ENCODE measurements at regions not wholly inside any gene's neighbourhood (a gene's known extent, or its start where the extent isn't known, plus 50 kb on each side); places are given as distances from the start of the nearest gene placed in this dataset.

- DNase-seq (ENCODE audit: low read depth), result no peak
- TF ChIP-seq, protein P1, sequence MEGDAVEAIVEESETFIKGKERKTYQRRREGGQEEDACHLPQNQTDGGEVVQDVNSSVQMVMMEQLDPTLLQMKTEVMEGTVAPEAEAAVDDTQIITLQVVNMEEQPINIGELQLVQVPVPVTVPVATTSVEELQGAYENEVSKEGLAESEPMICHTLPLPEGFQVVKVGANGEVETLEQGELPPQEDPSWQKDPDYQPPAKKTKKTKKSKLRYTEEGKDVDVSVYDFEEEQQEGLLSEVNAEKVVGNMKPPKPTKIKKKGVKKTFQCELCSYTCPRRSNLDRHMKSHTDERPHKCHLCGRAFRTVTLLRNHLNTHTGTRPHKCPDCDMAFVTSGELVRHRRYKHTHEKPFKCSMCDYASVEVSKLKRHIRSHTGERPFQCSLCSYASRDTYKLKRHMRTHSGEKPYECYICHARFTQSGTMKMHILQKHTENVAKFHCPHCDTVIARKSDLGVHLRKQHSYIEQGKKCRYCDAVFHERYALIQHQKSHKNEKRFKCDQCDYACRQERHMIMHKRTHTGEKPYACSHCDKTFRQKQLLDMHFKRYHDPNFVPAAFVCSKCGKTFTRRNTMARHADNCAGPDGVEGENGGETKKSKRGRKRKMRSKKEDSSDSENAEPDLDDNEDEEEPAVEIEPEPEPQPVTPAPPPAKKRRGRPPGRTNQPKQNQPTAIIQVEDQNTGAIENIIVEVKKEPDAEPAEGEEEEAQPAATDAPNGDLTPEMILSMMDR (IDR thresholded peaks at IDR 0.05; ENCODE audit: insufficient read depth, low read depth, low read length, missing control alignments), result no peak
- H3K4me3 ChIP-seq (ENCODE audit: low read depth, low read length), result no peak overlapping the region
Observed at GRCh38 chr2:226647621-226648518, 151.8 kb downstream of the IRS1 start.

DNA sequence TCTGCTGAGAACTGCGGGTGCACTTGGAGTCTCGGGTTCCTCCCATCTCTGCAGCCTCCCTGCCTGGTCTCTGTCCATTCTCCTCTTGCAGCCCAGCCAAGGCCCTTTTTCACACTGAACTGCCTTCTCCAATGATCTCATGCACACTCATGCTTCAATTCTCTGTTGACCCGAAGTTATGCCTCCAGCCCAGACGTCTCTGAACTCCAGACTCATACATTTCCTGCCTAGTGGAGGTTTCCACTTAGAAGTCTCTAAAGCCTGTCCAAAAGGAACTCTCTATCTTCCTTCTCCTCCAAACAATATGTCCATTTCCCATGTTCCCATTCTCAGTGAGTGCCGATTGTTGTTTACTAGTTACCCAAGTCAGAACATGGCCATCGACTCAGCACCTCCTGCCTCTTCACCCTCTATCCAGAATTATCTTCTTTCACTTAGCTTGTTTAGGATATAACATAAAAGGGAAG lies 155.2 kb downstream of the IRS1 start:
- no peak for DNase-seq (ENCODE audit: low read depth)
- no peak overlapping the region for H3K4me3 ChIP-seq (ENCODE audit: low read depth, low read length)
- TF ChIP-seq, protein P1 (IDR thresholded peaks at IDR 0.05; ENCODE audit: insufficient read depth, low read depth, low read length, missing control alignments), result no peak

DNA sequence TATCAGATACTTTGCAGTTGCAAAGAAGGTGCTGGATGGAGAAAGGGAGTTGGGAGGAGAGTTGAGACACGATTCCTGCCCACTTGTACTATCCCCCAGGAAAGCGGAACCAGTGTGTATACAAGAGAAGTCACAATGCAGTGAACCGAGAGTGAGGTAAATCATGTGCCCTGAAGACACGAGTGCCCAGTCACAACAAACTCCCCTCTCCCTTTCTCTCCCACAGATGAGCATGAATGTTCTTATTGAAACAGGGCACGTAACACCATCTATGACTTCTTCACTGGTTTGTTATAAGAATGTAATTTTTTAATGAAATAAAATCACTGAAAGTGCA lies 155.7 kb downstream of the IRS1 start:
- H3K4me3 ChIP-seq (ENCODE audit: low read depth, low read length), result no peak overlapping the region
- TF ChIP-seq, protein P1 (IDR thresholded peaks at IDR 0.05; ENCODE audit: insufficient read depth, low read depth, low read length, missing control alignments), result no peak
- no peak for DNase-seq (ENCODE audit: low read depth)

DNA sequence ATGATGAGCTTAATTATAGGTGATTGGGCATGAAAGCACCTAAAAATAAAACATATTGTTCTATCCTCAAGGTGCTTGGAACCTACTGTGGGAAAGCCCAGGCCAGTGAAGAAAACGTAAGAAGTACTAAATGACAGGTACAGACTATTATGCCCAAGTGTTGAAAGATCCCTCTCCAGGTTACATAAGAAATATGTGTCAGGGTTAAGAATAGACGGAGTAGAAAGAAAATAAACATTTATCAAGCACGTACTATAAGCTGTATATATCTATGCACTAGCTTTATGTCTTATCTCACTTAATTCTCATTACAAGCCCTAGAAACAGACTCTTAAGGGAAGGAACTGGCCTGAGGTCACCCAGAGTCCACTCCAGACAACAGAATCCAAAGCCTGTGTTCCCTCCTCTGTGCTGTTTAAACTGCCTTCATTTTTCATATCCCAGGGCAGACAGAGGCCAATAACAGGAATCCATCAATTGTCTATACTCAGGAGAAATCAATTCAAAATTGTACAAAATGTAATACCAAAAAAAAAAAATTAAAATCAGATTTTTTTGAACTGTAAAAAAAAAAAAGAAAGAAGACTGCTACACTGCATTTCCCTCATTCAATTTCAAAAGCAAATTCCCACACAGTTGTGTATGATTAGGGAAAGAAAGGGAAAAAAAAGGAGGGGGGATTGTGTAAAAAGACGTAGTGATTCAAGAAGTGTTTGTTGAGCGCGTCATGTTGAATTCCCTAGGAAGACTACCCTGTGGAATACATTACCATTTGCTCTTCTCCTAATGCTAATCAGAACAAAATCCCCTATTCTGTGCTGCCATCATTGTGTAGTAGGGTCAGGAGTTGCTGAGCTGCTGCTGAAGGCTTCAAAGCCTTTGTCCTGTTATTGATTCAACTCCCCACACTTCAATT lies 156.3 kb downstream of the IRS1 start:
- no peak overlapping the region for H3K4me3 ChIP-seq (ENCODE audit: low read depth, low read length)
- TF ChIP-seq, protein P1 (IDR thresholded peaks at IDR 0.05; ENCODE audit: insufficient read depth, low read depth, low read length, missing control alignments), result no peak
- DNase-seq (ENCODE audit: low read depth), result no peak

DNA sequence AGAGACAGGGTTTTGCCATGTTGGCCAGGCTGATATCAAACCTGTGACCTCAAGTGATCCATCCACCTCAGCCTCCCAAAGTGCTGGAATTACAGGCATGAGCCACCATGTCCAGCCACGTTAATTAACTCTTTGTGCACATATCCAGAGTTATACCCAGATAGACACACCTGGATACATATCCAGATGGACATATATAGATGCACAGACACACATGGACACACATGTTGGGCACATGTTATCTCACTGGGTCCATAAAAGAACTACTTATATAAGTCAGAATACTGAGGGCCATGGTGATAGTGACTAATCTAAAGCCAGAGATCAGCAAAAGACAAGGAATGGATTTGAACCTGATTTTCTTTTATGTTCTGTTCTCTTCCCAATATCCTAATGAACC lies 158.6 kb downstream of the IRS1 start:
- TF ChIP-seq, protein P1 (IDR thresholded peaks at IDR 0.05; ENCODE audit: insufficient read depth, low read depth, low read length, missing control alignments), result no peak
- H3K4me3 ChIP-seq (ENCODE audit: low read depth, low read length), result no peak overlapping the region
- DNase-seq (ENCODE audit: low read depth), result no peak

- TF ChIP-seq, protein P1 (IDR thresholded peaks at IDR 0.05; ENCODE audit: insufficient read depth, low read depth, low read length, missing control alignments), result no peak
- no peak for DNase-seq (ENCODE audit: low read depth)
- no peak overlapping the region for H3K4me3 ChIP-seq (ENCODE audit: low read depth, low read length)
Observed at GRCh38 chr2:226640501-226640900, 159.1 kb downstream of the IRS1 start.
